ENCODE measurements at regions not wholly inside any gene's neighbourhood (a gene's known extent, or its start where the extent isn't known, plus 50 kb on each side); places are given as distances from the start of the nearest gene placed in this dataset.

DNA sequence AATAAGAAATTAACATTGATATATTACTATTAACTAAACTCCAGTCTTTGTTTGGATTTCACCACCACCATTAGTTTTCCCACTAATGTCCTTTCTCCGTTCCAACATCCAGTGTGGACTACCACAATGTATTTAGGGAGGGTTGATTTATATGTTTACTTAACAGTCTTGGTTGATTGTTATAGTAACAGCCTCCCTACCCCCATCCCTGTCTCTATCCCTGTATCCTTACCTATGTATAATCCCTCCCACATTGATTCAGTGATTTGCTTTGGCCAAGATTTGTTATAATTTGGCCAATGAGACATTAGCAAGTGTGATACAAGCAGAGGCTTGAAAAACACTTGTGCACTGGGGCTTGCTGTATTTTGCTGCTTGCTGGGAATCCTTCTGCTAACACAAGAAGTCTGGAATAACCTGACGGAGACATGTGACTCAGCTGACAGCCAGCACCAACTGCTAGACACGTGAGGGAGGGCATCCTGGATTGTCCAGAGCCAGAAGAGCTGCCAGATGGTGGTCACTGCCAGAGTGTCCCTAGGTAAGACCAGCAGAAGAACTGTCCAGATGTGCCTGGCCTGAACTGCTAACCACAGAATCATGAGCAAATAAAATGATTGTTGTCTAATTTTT is 51.2 kb upstream of the TCF7 start:
- peak in 2 of 10 donors; percentile 26 to 28 for DNase-seq
- intact Hi-C loops (cut with DNase I): no loop called here

GRCh38 chr5:134059758-134060495 is 54.6 kb upstream of the TCF7 start:
- peak in 2 of 10 donors; percentile 63 to 81 for DNase-seq
- intact Hi-C loops (cut with DNase I): no loop called here

DNA sequence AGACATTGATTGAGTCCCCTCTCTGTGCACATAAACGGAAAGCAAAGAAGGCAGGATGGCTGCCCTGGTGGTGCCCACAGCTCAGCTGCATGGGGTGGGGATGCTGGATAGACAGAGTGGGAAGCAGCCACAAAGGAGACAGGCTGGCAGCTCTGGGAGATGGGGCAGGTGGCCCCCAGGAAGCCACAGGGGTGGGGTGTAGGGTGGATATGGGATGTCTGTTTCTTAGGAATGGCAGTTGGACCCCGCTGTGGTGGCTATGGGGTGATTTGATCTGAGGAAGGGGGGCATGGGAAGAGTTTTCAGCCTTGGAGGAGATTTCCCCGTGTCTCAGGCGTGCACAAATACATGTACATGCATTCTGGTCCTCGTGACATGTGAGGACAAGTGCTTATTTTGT is 50.2 kb upstream of the VDAC1 start:
- peak in 2 of 10 donors; percentile 14 to 49 for DNase-seq
- intact Hi-C loops (cut with DNase I): no loop called here
